GM21737 (cell line): ENCODE measurements at regions not wholly inside any gene's neighbourhood (a gene's known extent, or its start where the extent isn't known, plus 50 kb on each side); places are given as distances from the start of the nearest gene placed in this dataset.

Experiments
- ATAC-seq: cut with Tn5 transposase; IDR thresholded peaks from one replicate; pipeline ENCODE4 v1.9.1; 2021; ENCODE audit warnings: mild to moderate bottlenecking, moderate library complexity; ENCODE audit not compliant: unreplicated experiment

DNA sequence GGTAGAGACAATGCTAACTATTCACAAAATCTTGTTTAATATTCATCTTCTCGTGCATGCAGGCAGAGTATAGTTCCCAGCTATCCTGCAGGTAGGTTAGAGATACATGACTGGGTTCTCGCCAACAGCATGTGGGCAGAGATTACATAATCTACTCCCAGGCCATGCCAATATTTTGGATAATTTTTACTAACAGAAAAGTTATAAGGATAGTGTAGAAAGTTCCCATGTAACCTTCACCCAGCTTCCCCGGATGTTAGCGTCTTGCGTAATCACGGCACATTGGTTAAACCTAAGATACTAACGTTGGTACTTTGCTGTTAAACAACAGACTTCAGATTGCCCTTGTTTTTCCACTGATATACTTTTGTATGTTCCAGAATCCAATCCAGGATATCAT lies 215.5 kb upstream of the LARGE1 start:
- ATAC-seq, result no peak

DNA sequence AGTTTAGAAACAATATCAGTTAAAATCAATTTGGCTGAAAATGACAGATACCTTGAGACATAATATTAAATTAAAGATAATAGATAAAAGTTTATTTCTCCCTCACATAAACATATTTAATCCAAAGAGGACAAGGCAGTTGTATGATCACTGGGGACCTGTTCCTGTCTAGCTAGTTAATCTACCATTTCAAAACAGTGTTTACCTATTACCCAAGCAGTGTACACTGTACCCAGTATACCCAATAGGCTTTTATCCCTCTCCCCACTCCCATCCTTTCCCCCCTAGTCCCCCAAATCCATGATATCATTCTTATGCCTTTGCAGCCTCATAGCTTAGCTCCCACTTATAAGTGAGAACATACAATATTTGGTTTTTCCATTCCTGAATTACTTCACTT lies 229.7 kb upstream of the LARGE1 start:
- no peak for ATAC-seq

DNA sequence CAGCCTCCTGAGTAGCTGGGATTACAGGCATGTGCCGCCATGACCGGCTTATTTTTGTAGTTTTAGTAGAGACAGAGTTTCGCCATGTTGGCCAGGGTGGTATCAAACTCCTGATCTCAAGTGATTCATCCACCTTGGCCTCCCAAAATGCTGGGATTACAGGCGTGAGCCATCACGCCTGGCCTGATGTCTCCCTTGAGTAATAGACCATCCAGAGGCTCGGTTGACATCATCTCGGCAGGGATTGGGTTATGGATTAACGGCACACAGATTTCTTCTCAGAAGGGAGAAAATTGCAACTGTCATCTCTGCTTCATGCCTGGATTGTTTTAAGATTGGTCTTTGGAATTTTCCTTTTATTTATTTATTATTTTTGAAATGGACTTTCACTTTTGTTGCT lies 239.2 kb upstream of the LARGE1 start:
- no peak for ATAC-seq

DNA sequence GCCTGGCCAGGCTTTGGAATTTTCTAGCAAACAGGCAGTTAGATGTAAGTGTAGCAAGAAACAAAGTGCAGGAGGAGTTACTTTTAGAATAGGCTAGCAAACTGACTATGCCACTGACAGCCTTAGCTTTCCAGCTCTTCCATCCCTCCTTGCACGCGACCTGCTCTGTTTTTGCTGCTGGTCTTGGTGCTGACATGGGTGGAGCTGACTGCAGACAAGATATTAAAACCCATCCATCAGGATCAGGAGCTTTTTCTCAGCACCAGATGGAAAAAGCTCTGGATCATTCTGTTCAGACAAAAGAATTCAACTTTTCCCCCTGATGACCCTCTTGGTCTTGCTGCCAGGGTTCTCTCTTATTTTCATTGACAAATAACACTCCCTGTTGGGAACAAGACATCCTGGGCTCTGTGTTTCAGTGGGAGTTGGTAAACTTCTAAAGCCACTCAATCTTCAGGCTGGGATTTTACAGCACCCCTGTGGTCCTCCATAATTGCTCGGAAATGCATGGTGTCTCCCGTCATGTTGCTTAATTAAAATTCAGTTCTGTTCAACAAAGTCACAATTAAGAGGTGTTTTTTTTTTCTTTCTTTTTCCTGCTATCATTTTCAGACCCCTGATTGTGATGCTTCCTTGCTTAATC lies 240.0 kb upstream of the LARGE1 start:
- ATAC-seq, result no peak

DNA sequence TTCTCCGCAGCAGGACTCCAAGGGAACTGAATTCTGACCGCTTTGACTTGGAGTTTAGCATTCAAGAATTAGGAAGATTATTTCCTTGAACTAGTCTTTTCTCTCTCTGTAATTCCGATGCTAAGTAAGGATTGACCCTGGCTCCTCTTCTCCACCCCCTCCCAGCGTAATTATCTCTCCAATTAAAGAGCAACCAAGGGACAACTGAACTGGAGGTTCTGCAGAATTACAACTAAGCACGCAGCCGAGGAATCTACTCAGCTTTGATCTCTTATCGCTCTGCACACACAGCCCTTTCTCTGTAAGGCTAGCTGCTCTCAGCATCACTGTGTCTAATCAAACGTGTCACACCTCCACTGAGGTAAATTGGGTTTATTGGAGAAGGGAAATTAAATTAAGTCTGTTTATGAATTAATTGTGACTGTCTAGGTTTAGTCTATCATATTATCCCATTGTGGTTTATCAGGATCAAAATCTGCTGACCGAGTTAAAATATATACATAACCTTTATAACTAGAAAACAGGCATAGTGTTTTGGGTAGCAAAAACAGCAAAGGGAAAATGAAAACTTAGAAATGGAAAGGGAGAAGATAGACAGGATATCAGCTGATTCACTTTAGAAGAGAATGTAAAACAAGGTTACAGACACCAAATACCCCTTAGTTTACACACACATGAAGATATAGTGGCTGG lies 241.3 kb upstream of the LARGE1 start:
- ATAC-seq, result no peak

DNA sequence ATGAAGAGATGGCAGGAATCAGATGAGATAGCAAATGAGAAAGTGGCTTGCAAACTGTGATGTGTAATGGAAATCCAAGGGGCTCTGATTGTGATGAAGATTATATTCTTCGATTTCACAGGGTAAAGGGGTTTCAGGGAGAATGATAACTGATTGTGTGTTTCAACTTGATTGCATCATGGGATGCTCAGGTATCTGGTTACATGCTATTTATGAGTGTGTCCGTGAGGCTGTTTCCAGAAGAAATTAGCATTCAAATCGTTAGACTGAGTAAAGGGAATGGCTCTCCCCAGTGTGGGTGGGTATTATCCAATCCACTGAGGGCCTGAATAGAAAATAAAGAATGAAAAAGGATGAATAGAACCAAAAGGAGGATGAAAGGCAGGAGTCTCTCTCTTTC lies 278.7 kb upstream of the LARGE1 start:
- ATAC-seq, result no peak

DNA sequence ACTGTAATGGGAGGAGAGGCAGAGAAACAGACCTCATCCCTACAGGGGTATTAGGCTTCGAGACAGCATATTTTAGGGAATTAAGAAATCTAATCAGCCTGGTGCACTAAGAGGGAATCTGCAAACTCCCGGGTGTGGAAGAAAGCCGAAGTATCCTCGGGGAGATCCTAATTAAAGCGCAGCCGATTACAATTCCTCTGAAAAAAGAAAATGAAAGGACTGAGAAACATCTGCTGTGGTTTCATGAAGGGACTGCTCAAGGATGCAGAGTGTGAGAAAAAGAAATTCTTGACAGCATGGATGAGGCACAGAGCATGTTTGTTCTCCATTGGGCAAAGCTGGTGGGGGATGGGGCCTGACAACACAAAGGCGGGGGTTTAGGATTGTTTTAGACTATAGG lies 290.0 kb upstream of the LARGE1 start:
- ATAC-seq, result no peak

DNA sequence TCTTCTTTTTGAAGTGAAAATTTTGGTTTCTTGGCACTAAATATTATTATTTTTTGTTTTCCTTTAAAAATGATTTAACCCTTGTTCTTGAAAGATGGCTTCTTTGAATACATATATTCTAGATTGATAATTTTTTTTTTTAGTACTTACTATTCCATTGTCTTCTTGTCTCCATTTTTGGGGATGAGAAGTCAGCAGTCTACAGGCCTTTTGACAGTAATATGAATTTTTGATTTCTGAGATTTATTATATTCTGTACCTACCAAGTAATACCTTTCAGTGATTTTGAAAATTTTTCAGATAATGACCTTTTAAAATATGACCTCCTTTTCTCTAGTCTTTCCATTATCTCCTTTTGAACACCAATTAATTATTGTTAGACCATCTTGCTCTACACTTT lies 294.1 kb upstream of the LARGE1 start:
- no peak for ATAC-seq

DNA sequence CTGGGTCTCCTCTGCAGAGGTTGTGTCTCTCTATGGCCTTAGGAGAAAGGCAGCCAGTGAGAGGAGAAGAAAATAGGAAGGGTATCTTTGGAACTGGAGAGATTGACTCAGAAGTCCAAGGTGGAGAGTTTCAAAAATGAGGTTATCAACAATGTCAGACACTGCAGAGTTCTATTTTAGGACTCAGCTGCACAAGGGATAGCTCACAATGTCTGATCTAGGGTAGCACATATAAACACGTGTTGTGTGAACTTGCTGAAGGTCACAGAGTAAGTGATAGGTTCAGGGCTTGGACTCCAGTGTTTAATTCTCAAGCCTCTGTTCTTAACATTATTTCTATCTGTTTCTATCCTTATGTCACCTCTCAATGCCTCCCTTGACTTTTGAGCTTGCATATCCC lies 305.0 kb upstream of the LARGE1 start:
- ATAC-seq, result no peak

DNA sequence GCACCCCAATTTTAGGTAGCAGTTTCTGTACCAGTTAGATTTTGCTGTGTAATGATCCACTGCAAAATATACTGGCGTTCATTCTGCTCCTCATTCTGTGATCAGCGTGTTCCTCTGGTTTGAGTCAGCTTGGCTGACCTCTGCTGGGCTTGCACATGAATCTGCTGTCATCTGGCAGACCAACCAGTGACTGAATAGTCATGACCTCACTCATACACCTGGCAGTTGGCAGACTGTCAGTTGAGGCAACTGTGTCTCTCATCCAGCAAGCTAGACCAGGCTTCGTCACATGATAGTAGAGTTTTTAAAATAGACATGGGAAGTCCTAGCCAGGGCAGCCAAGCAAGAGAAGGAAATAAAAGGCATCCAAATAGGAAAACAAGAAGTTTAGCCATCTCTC lies 316.3 kb upstream of the LARGE1 start:
- ATAC-seq, result no peak

DNA sequence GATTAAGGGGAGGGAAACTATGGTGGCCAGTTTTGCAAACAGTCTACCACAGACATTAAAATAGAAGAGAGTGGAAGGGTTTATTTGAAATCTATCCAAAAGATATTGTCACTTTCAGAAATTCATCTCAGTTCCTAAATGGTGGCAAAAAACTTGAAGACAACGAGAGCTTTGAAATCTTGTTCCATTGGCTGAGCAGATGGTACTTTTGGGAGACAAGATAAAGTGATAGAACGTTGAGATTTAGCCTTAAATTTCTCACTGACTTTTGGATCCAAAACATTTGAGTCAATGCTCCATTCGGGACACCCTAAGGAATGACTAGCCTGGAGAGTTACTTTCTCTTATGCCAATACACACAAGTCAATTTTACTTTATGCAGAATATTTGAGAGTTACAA lies 319.1 kb upstream of the LARGE1 start:
- ATAC-seq, result no peak

DNA sequence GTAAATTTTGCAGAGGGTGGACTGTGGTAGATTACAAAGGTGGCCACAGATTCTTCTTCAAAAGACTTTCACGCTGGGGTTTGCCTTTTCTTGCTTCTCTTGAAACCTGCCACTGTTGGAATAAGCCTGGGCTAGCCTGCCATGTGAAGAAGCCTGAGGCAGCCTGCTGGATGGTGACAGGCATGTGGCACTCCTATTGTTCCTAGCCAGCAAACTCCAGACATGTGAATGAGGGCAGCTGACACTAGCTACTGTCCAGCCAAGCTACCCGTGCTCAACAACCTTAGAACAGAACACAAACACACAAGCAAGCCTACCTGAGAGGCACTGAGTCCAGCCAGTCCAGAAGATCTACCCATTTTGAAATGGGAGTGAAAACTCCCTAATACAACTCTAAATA lies 322.7 kb upstream of the LARGE1 start:
- no peak for ATAC-seq

DNA sequence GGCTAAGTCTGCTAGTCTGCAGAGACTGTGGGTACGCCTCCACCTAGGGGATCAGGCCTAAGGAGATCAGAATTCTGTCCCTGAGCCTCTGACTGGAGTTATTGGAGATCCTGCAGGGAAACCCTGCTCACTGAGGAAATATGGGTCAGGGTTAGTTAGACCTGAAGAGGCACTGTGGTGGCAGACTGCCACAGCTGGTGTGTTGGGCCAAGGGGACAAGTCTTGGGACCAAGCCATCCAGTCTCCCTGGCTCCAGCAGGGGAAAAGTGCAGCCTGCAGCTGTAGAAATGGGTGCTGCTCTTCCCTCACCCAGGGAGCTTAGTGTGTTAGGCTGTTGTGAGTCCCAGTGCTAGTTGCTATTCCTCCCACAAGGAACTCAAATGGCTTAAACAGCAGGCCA lies 334.8 kb upstream of the LARGE1 start:
- ATAC-seq, result no peak

DNA sequence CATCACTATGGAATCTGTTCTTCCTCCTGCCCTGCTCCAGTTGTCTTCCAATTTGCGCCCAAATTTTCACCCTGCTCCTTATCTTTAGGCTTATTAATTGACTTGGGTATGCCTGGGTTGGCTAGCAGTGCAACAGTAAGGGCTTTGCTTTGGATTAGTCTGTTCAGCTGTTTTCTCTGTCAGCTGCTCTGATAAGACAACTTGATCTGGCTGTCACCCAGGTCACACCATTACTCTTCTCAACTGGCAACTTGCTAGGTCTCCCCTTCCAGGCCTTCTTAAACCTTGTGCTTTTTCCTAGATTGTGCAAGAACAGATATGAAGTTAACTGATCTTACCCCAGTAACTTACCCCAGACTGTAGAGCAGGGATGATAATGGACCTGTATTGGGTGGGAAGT lies 357.8 kb upstream of the LARGE1 start:
- no peak for ATAC-seq

DNA sequence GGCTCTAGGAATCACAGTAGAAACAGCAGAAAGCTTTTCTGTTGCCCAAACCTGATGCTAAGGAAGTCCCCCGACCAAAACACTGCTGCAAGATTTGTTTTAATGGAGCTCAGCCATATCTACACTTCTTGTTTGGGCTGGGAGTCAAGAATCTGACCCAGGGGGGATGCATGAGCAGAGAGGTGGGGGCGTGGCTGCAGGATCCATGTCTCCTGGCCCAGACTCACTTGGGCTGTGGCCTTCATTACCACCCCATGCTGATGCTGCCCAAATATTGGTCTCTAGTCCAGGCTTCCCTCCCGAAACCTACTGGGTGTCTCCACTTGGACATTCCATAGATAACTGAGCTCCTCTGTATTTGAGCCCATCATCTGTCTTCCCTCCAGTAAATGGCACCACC lies 361.5 kb upstream of the LARGE1 start:
- ATAC-seq, result no peak

DNA sequence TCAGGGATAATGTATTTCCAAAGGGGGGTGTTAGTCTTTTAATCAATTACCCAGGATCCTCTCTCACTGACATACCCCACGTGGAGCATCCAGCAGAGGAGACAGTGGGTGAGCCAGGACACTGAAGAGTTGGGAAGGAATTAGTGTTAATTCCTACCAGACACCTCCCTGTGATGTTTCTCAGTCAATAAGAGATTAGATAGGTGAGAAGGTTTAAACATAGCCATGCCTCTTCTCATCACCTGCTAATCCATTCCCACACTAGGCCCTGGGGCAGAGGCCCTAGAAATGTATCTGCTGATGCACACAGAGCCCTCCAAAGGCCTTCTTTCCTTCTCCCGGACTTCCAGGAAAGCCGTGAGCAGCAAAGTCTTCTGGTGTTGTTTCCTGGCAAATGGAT lies 363.6 kb upstream of the LARGE1 start:
- no peak for ATAC-seq

DNA sequence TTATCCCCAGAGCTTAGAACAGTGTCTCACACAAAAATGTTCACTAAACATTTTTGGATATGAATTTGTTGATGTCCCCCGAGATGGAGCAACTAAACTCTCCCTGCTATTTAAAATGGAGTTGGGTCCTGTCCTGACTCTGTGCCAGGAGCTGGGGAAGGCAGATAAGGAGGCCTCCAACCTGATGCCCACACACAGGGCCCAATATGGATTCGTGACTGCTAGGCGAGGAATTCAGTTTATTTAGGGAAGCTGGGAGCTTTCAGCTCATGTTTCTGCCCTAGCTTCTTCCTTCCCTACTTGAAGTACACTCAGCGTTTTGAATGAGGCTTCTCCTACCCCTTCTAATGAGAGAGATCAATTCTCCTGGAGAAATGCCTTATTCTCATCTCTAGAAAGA lies 373.0 kb upstream of the LARGE1 start:
- ATAC-seq, result no peak

DNA sequence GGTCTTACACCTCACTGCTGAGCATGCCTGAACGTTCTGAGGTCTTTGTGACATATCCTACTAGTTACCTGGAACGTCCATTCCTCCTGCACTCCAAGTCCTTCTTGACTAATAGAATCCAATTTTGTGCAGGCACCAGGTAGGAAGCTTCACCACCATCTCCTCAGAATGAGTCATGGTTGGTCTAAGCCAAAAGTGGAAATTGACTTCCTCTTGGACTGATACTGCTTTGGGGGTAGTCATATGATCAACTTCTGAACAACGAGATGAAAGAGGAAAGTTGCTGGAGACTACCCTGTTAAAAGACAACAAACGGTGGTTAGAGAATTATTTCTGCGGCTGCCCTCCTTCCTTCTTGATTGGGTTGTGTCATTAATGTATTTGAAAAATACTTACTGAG lies 374.2 kb upstream of the LARGE1 start:
- no peak for ATAC-seq

DNA sequence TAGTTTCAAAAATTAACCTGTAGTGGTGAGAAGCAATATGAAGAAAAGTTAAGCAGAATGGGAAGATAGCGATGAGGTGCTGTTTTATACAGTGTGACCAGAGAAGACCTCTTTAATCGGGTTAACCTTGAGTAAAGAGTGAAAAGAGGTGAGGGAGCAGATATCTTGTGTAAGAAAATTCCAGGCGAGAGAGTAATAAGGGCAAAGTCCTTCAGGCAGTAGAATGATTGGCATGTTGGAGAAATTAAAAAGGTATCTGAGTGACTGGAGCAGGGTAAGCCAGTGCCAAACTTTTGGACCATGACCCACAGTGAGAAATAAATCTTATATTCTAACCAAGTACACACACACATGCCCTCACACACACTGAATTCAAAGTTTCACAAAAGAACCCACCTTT lies 374.7 kb upstream of the LARGE1 start:
- no peak for ATAC-seq

DNA sequence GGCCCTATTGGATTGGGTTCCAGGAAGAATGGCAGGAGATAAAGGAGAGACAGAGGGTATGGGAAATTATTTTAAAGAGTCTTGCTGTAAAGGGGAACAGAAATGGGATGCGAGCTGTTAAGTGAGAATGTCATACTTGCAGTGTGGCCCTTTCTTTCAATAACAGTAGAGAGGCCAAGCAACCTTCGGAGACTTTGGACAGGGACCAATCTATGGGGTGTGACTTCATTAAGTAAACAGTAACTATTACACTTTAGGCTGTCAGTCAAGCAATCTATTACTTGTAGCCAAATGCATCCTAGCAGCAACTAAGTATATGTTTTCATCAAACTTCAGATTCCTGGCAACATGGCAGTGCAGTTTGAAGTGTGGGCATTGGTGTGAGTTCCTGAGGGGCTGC lies 376.2 kb upstream of the LARGE1 start:
- no peak for ATAC-seq

DNA sequence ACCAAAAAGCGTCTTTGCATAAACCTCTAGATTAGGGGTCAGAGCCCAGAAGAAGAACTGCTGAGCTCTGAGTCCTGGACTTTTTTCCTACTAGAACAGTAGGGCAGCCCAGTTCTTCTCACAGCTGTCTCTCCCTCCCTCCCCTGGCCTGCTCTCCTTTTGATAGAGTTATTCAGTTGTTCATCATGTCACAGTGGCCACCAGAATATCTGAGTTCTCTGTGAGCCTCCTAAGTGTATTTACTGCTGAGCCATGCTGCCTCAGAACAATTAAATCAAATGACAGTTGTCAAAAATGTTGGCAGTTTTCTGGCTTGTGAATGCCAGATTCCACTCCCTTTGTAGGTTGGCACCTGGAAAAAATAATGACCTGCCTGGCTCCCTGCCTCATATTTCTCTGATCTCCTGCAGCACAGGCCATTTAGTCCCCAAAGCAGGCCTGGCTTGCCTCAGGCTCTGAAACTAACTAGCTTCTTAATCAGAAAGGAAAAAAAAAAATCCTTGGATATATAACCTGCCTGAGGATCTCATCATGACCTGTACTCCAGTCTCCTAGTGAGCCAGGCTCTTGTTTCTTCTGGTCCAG lies 377.4 kb upstream of the LARGE1 start:
- ATAC-seq, result no peak

DNA sequence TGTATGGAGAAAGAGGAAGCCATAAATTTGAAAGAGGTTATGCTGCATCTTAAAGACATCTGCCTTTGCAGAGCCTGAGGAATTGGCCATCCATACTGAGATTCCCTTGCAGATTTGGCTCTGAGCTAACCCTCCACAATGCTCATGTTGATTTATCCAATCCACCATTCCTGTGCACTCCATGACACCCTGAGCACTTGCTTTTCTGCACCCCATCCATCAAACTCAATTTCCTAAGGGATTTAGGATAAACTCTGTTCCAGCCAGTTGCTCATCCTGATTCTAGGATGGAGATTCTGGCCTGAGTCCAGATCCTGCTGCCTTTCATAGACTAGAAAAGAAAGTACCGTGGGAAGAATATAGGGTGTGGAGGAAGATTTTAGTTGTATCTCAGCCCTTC lies 379.2 kb upstream of the LARGE1 start:
- no peak for ATAC-seq

DNA sequence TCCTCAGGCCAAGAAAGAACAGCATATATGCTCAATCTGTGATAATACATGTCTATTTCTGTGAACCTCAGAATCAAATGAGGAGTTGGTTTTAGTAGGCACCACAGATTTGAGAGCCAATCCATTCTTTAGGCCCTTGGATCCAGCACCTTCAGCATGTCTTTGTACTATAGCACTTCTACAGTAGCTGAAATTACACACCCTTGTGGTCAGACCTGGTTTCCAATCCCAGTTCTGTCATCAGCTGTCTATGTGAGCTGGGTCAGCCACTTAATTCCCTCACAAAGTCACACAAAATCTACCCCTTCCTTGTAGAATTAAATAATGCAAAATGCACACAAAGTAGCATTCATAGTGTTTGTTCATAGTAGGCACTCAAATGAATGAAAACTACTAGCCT lies 381.3 kb upstream of the LARGE1 start:
- ATAC-seq, result no peak
